Muscle of leg (tissue), 3 donors: ENCODE measurements at regions not wholly inside any gene's neighbourhood (a gene's known extent, or its start where the extent isn't known, plus 50 kb on each side); places are given as distances from the start of the nearest gene placed in this dataset.

ENCODE experiments used
- DNase-seq: peaks from one replicate; pipeline ENCODE4 v3.0.0; 2013
- H3K27ac ChIP-seq: one replicate; pipeline ENCODE4 v1.5.1; 2013; ENCODE audit warnings: mild to moderate bottlenecking, low read length, control low read depth
- H3K27me3 ChIP-seq: one replicate; pipeline ENCODE4 v1.6.1; 2013; ENCODE audit warnings: low read length; ENCODE audit not compliant: control insufficient read depth, insufficient read depth
- H3K36me3 ChIP-seq: one replicate; pipeline ENCODE4 v1.6.1; 2013; ENCODE audit warnings: low read length; ENCODE audit not compliant: control insufficient read depth, insufficient read depth
- H3K4me1 ChIP-seq: one replicate; pipeline ENCODE4 v1.6.1; 2013; ENCODE audit warnings: low read length; ENCODE audit not compliant: control insufficient read depth, insufficient read depth
- H3K4me3 ChIP-seq: one replicate; pipeline ENCODE4 v1.5.1; 2013; ENCODE audit warnings: low read length, control low read depth
- H3K9me3 ChIP-seq: replicated peaks from 2 replicates; pipeline ENCODE4 v1.6.1; 2013; ENCODE audit warnings: low read depth, low read length; ENCODE audit not compliant: control insufficient read depth
- WGBS: methylation state at CpG from one replicate; pipeline ENCODE4 v1.1.5; 2013; ENCODE audit warnings: missing lambda C conversion rate; ENCODE audit not compliant: insufficient coverage; 5-methylcytosine and 5-hydroxymethylcytosine counted together

- Histone ChIP-seq H3K27me3 (no peaks in the 10 kb centered on the region), H3K27ac (no peak overlapping the region), H3K4me3 (no peak overlapping the region), H3K9me3 (no peaks in the 10 kb centered on the region), H3K36me3 (no peaks in the 10 kb centered on the region), H3K4me1 (no peaks in the 10 kb centered on the region)
- DNase-seq, result no peak
- no CpG with 5 or more reads among the region's 7 CpGs for WGBS
These were observed 276.3 kb downstream of the UTP18 start for GRCh38 chr17:51536627-51537026.

- Histone ChIP-seq H3K9me3 (no peaks in the 10 kb centered on the region), H3K4me3 (no peak overlapping the region), H3K27me3 (no peaks in the 10 kb centered on the region), H3K27ac (no peak overlapping the region), H3K36me3 (no peaks in the 10 kb centered on the region), H3K4me1 (no peaks in the 10 kb centered on the region)
- WGBS, result 62% methylated on average over 5 of the region's 7 CpGs
- no peak for DNase-seq
These were observed 277.7 kb downstream of the UTP18 start for GRCh38 chr17:51537996-51538550.

DNA sequence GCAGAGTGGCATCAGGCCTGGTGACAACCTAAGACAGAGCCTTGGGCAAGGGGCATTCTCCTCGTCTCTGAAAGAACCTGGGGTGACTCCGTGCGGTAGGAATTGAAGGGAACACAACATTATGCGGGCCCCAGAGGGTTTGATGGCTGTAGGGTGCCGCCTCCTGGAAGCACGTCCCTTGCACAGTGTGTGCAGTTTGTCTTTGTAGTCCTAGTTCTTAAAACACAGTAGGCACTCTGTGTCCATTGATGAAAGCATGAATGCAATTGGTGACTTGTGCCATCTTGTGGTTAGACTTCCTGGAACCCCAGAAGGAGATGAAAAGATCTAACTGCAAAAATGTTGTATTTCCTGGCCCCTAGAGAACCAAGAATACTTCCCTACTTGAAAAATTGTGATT lies 279.8 kb downstream of the UTP18 start:
- no peak for DNase-seq
- no peaks in the 10 kb centered on the region for H3K27me3 ChIP-seq
- no peaks in the 10 kb centered on the region for H3K9me3 ChIP-seq
- no peaks in the 10 kb centered on the region for H3K4me1 ChIP-seq
- 99% methylated on average over 6 of the region's 6 CpGs for WGBS
- no peaks in the 10 kb centered on the region for H3K36me3 ChIP-seq
- no peak overlapping the region for H3K27ac ChIP-seq
- H3K4me3 ChIP-seq, result no peak overlapping the region

GRCh38 chr17:51541215-51541614 lies 280.9 kb downstream of the UTP18 start:
- no peaks in the 10 kb centered on the region for H3K36me3 ChIP-seq
- H3K4me1 ChIP-seq, result no peaks in the 10 kb centered on the region
- 75% methylated on average over 1 of the region's 3 CpGs for WGBS
- H3K27ac ChIP-seq, result no peak overlapping the region
- no peaks in the 10 kb centered on the region for H3K9me3 ChIP-seq
- DNase-seq, result no peak
- H3K4me3 ChIP-seq, result no peak overlapping the region
- no peaks in the 10 kb centered on the region for H3K27me3 ChIP-seq

- 0% methylated on average over 1 of the region's 2 CpGs for WGBS
- no peaks in the 10 kb centered on the region for H3K9me3 ChIP-seq
These were observed 285.8 kb downstream of the UTP18 start for GRCh38 chr17:51546114-51546513.

DNA sequence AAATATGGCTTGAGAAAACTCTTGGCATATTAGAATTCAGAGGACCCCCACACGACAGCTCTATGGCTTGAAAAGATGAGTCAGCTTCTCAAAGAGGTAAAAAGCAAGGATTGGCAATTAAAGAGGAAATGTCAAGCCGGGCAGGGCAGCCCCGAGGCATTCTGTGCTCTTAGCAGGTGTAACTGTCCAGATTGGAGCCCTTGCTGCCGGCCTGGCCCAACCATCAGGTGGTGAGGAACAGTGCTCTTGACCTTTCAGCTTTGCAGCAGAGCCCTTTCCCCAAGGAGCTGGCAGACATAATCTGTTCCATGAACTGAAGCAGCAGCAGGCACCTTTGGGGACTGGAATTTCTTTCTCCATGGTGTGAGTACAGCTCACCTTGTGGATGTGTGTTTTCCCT lies 287.8 kb downstream of the UTP18 start:
- 55% methylated on average over 3 of the region's 4 CpGs for WGBS
- H3K4me1 ChIP-seq, result no peaks in the 10 kb centered on the region
- H3K27me3 ChIP-seq, result no peaks in the 10 kb centered on the region
- DNase-seq, result no peak
- H3K27ac ChIP-seq, result no peak overlapping the region
- H3K9me3 ChIP-seq, result no peaks in the 10 kb centered on the region
- no peak overlapping the region for H3K4me3 ChIP-seq
- no peaks in the 10 kb centered on the region for H3K36me3 ChIP-seq

More at GRCh38 chr17:51546114-51546513, 285.8 kb downstream of the UTP18 start:
- Histone ChIP-seq H3K4me3 (no peak overlapping the region), H3K4me1 (no peaks in the 10 kb centered on the region), H3K27ac (no peak overlapping the region), H3K27me3 (no peaks in the 10 kb centered on the region), H3K36me3 (no peaks in the 10 kb centered on the region)
- DNase-seq, result no peak

- no peaks in the 10 kb centered on the region for H3K4me1 ChIP-seq
- no peak overlapping the region for H3K4me3 ChIP-seq
- no peaks in the 10 kb centered on the region for H3K9me3 ChIP-seq
- H3K27me3 ChIP-seq, result no peaks in the 10 kb centered on the region
- no peak overlapping the region for H3K27ac ChIP-seq
- WGBS, result no CpG with 5 or more reads among the region's 1 CpG
- no peak for DNase-seq
- no peaks in the 10 kb centered on the region for H3K36me3 ChIP-seq
These were observed 294.8 kb downstream of the UTP18 start for GRCh38 chr17:51555153-51555552.

DNA sequence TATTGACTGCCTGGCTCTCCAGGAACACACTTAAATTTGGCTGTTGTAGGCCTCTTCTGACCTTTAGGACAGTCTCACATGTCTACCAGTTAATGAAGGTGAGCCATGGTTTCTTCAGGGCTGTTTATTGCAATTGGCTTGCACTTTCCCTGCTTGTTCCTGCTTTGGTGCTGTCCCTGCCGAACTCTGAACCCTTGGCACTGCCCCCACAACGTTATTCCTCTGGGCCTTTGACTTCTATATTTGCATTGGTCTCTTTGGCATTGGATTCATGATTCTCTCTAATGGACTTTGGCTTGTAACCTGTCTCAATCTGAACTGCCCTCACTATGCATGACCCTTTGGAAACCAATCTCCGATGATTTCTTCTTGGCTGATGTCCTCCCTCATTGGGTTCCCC lies 299.4 kb downstream of the UTP18 start:
- no peaks in the 10 kb centered on the region for H3K27me3 ChIP-seq
- 35% methylated on average over 2 of the region's 3 CpGs for WGBS
- DNase-seq, result no peak

DNA sequence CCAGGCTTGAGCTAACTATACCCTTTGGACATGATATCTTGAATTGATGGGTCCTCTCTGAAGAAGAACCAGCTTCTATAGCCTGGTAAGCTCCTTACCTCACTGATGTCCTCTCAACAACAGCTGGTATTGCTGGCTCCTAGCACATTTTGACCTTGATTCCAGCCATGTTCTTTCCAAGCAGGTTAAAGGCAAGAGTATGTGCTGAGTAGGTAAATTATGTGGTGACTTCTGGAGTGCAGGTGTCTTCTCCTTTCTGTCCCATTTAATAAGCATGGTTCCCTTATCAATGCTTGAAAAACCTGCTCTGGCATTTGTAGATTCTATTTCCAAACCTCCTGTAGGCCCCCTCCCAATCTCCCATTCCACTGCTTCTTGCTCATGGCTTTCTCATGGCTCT lies 300.1 kb downstream of the UTP18 start:
- Histone ChIP-seq H3K4me1 (no peaks in the 10 kb centered on the region), H3K27me3 (no peaks in the 10 kb centered on the region), H3K9me3 (no peaks in the 10 kb centered on the region), H3K27ac (no peak overlapping the region), H3K36me3 (no peaks in the 10 kb centered on the region), H3K4me3 (no peak overlapping the region)
- no peak for DNase-seq

More for the DNA sequence above, 299.4 kb downstream of the UTP18 start:
- H3K9me3 ChIP-seq, result no peaks in the 10 kb centered on the region
- no peak overlapping the region for H3K27ac ChIP-seq
- H3K4me3 ChIP-seq, result no peak overlapping the region
- no peaks in the 10 kb centered on the region for H3K4me1 ChIP-seq
- no peaks in the 10 kb centered on the region for H3K36me3 ChIP-seq

- H3K4me3 ChIP-seq, result no peak overlapping the region
- no peaks in the 10 kb centered on the region for H3K4me1 ChIP-seq
- no peak overlapping the region for H3K27ac ChIP-seq
- H3K27me3 ChIP-seq, result peaks cover 2% of the 10 kb centered on the region
- WGBS, result 37% methylated on average over 2 of the region's 3 CpGs
- no peaks in the 10 kb centered on the region for H3K9me3 ChIP-seq
- no peaks in the 10 kb centered on the region for H3K36me3 ChIP-seq
- DNase-seq, result no peak
These were observed 303.6 kb downstream of the UTP18 start for GRCh38 chr17:51563961-51564360.

DNA sequence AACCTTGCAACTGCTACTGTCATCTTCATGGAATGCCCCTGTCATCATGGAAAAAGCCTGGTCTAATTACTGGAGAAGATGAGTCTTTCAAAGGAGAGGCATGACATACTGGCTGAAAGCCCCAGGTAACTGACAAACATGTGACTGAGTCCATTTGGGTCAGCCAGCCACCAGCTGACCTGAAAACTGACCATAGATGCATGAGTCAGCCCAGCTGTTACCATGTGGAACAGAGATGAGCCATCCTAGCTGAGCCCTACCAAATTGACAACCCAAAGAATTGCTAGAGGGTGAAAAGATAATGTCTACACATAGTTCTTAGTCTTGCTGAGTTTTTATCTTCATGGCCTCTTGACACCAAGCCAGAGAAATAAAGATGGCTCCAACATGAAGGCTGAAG lies 311.8 kb downstream of the UTP18 start:
- H3K36me3 ChIP-seq, result no peaks in the 10 kb centered on the region
- H3K27me3 ChIP-seq, result peaks cover under 1% of the 10 kb centered on the region
- H3K4me1 ChIP-seq, result no peaks in the 10 kb centered on the region
- no peak for DNase-seq
- no peak overlapping the region for H3K27ac ChIP-seq
- H3K9me3 ChIP-seq, result no peaks in the 10 kb centered on the region
- no peak overlapping the region for H3K4me3 ChIP-seq
